Pancreas (tissue), 10 donors: ENCODE measurements at regions not wholly inside any gene's neighbourhood (a gene's known extent, or its start where the extent isn't known, plus 50 kb on each side); places are given as distances from the start of the nearest gene placed in this dataset.

Experiments used
- ATAC-seq, 4 donors: fragments of 200-7000 bp; cut with Tn5 transposase; one replicate each; pipeline versions ENCODE4 v1.8.0 to v1.9.1; 2020; ENCODE audit warnings: mild to moderate bottlenecking in 4 of 4, moderate library complexity in 4 of 4
- DNase-seq, 6 donors: peaks; one replicate each; pipeline ENCODE4 v3.0.0-alpha.2; 2020
- FAIRE-seq: peaks from 2 replicates; lab custom pipeline; 2012; peaks lifted over from hg19 to GRCh38; lab: Jason Lieb, UNC
- H3K27ac ChIP-seq, 4 donors: fragments of 200-600 bp; sonication (generic); 1 replicate in 3 of 4; 2 replicates in 1 of 4; pipeline versions ENCODE4 v1.5.0 to v1.8.0; 2020
- H3K27me3 ChIP-seq, 4 donors: fragments of 200-600 bp; one replicate each; pipeline ENCODE4 v1.8.0; 2021
- H3K36me3 ChIP-seq, 3 donors: fragments of 200-600 bp; sonication (generic) in 1 of 3; one replicate each; pipeline versions ENCODE4 v1.5.0 to v1.8.0; 2020 to 2021
- H3K4me1 ChIP-seq, 3 donors: fragments of 200-600 bp; one replicate each; pipeline ENCODE4 v1.8.0; 2021
- H3K4me3 ChIP-seq, 4 donors: fragments of 200-600 bp; sonication (generic) in 2 of 4; one replicate each; pipeline versions ENCODE4 v1.5.0 to v1.8.0; 2020 to 2021
- H3K9me3 ChIP-seq, 4 donors: fragments of 200-600 bp; one replicate each; pipeline ENCODE4 v1.8.0; 2021
- WGBS, 2 donors: extraction: QIAGEN DNeasy Blood & Tissue Kit; methylation state at CpG; one replicate each; pipeline ENCODE4 v1.1.7; 2013; 5-methylcytosine and 5-hydroxymethylcytosine counted together
- intact Hi-C, 3 donors: fragments of 100-400 bp; cut with DNase I; formaldehyde crosslinking; loops; one replicate each; pipeline versions ENCODE4 v1.11.1 to v1.14.2; 2022
- TF ChIP-seq, protein P1 (sequence below), 4 donors: fragments of 200-600 bp; sonication (generic) in 3 of 4; IDR thresholded peaks; one replicate each; pipeline versions ENCODE4 v1.5.0 to v1.8.0; 2021; ENCODE audit warnings: antibody characterized with exemption in 4 of 4
- donor health status: healthy with polysubstance abuse.
- donor health status: DM: no; HTN: no; CAD: no; lungs with moderate emphysema.
- donor health status: DM: no; HTN: no; CAD: no.
- donor health status: control.
- donor health status: control.
- donor health status: Bipolar disorder and iron deficiency.
- donor health status: DM: yes; HTN: yes; CAD: no.
- donor health status: DM: no; HTN: no; CAD: no.
- donor health status: DM: no; HTN: no; CAD: no.
- donor health status: DM: yes; HTN: yes; CAD: no.

DNA sequence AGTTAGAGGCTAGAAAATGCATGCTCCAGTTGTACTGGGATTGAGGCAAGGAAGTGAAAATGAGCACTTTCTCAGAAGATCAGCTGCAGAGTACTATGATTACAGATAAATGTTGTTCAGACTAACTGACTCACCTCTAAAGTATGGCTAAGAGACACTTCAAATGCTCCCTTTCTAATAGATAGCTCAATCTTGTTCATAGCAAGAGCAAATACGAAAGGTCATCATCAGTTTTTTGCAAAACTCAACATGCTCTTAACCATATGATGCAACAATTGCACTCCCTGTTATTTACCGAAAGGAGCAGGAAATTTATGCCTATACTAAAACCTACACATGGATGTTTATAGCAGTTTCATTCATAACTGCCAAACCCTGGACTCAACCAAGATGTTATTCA lies 838.4 kb upstream of the INTU start:
- intact Hi-C loops: no loop called here

DNA sequence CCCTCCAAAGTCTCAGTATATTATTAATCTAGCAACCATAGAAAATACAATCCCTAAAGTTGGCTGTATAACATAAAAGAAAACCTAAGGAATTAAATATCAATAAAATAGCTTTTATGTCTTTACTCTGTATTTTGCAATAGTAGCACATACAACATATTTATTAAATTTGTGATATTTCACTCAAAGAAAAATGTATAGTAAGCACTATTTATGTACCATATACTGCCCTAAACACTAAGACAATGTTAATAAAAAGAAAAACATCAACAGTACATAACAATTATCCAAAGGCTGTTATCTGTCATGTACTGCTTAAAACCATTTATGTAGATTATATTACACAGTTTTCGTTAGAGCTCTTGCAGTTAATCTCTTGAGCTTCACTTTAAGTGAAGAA lies 834.5 kb upstream of the INTU start:
- 38 to 48% methylated on average over 1 of the region's 1 CpG for WGBS, 2 donors
- intact Hi-C loops: no loop called here
- H3K27me3 ChIP-seq: no peaks in the 10 kb centered on the region
- TF ChIP-seq, protein P1, sequence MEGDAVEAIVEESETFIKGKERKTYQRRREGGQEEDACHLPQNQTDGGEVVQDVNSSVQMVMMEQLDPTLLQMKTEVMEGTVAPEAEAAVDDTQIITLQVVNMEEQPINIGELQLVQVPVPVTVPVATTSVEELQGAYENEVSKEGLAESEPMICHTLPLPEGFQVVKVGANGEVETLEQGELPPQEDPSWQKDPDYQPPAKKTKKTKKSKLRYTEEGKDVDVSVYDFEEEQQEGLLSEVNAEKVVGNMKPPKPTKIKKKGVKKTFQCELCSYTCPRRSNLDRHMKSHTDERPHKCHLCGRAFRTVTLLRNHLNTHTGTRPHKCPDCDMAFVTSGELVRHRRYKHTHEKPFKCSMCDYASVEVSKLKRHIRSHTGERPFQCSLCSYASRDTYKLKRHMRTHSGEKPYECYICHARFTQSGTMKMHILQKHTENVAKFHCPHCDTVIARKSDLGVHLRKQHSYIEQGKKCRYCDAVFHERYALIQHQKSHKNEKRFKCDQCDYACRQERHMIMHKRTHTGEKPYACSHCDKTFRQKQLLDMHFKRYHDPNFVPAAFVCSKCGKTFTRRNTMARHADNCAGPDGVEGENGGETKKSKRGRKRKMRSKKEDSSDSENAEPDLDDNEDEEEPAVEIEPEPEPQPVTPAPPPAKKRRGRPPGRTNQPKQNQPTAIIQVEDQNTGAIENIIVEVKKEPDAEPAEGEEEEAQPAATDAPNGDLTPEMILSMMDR (IDR thresholded peaks at IDR 0.05): no peak
- H3K9me3 ChIP-seq: no peaks in the 10 kb centered on the region
- FAIRE-seq: no peak
- DNase-seq: no peak
- no peak overlapping the region for H3K27ac ChIP-seq
- H3K36me3 ChIP-seq: no peaks in the 10 kb centered on the region
- no peaks in the 10 kb centered on the region for H3K4me1 ChIP-seq
- no peak overlapping the region for H3K4me3 ChIP-seq
- ATAC-seq: no peak

More for the DNA sequence above, 838.4 kb upstream of the INTU start:
- Histone ChIP-seq H3K4me1 (no peaks in the 10 kb centered on the region), H3K4me3 (no peak overlapping the region), H3K27ac (no peak overlapping the region), H3K27me3 (no peaks in the 10 kb centered on the region), H3K36me3 (no peaks in the 10 kb centered on the region), H3K9me3 (no peaks in the 10 kb centered on the region)
- 55 to 78% methylated on average over 2 of the region's 2 CpGs for WGBS, 2 donors
- FAIRE-seq: no peak
- DNase-seq: no peak
- ATAC-seq: no peak
- TF ChIP-seq, protein P1 (IDR thresholded peaks at IDR 0.05): no peak

DNA sequence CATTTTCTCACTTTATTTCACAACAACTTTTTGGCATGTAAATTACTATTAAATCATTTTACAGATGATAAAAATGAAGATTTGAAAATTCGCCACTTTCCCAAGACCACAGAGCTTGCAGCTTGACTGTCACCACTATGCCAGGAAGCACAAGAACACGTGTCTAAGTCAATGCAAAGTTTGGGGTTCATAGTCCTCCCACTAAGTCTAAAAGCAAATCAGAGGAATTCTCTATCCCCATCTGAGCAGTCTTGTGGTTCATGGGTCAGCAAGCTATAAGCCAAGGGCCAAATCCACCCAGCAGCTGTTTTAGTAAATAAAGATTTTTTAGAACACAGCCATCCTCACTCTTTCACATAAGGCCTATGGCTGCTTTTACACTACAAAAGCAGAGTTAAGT lies 833.3 kb upstream of the INTU start:
- intact Hi-C loops: no loop called here
- DNase-seq (no peak), FAIRE-seq (no peak), ATAC-seq (no peak)
- H3K9me3 ChIP-seq: no peaks in the 10 kb centered on the region
- no peak overlapping the region for H3K27ac ChIP-seq
- no peaks in the 10 kb centered on the region for H3K36me3 ChIP-seq
- no peak overlapping the region for H3K4me3 ChIP-seq
- TF ChIP-seq, protein P1 (IDR thresholded peaks at IDR 0.05): no peak
- no peaks in the 10 kb centered on the region for H3K4me1 ChIP-seq
- 47 to 68% methylated on average over 2 of the region's 2 CpGs for WGBS, 2 donors
- H3K27me3 ChIP-seq: no peaks in the 10 kb centered on the region

DNA sequence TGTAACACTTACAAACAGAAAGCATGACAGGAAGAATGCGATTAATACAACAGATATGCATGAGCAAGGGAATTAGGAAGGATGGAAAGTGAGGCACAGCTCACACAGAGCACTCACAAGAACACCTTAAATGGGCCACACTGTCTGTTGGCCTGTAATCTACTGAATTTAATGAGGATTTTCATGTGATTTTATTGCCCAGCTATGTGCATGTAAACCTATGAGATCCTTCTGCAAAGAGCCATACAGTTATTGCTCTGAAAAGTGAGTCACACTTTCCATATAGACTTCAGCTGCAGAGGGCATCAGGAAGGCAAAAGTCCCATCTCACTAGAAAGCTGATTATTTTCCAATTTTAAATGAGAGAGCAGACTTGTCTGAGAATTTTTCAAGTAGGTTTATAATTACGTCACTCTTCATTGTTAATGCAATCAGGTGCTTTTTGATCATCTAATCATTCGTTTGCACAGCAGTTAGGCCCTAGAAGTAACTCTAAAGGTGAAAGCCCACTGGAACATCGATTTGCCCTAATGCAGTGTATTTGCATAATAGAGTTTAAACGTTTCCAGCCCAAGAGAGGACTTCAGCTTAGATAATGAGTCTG lies 832.7 kb upstream of the INTU start:
- TF ChIP-seq, protein P1 (IDR thresholded peaks at IDR 0.05): no peak
- no peak for DNase-seq
- intact Hi-C loops: no loop called here

DNA sequence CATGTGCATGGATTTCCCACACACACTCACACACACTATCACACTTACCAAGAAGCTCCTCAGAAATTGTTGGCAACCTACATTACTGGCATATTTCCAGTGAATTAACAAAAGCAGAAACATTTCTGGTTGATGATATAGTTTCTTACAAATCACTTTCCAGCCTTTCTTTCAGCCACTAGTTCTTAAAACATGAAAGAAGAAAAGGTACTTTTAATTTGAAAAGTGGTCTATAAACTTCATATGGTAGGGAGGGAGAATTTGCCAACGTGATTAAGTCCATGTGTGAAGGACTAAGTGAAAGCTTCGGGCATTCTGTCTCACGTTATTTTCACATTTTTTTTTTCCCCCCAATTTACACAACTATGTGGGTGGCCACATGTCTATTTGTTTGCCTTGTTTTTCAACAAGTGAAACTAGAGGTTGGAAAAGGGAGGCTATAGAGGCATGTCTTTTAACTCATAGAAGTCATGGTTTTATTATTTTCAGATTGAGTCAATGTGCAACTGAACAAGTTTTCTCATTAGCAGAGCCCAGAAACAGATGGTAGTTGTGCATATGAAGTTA lies 832.1 kb upstream of the INTU start:
- intact Hi-C loops: no loop called here
- ATAC-seq: no peak
- Histone ChIP-seq H3K4me3 (no peak overlapping the region), H3K9me3 (no peaks in the 10 kb centered on the region), H3K27me3 (no peaks in the 10 kb centered on the region), H3K27ac (no peak overlapping the region), H3K36me3 (no peaks in the 10 kb centered on the region), H3K4me1 (no peaks in the 10 kb centered on the region)
- DNase-seq: no peak
- TF ChIP-seq, protein P1 (IDR thresholded peaks at IDR 0.05): no peak
- no peak for FAIRE-seq
- WGBS, 2 donors: 20 to 21% methylated on average over 3 of the region's 3 CpGs

More for the DNA sequence above, 832.7 kb upstream of the INTU start:
- H3K9me3 ChIP-seq: no peaks in the 10 kb centered on the region
- no peak for FAIRE-seq
- WGBS, 2 donors: 30 to 39% methylated on average over 5 of the region's 5 CpGs
- no peaks in the 10 kb centered on the region for H3K36me3 ChIP-seq
- H3K4me1 ChIP-seq: no peaks in the 10 kb centered on the region
- no peaks in the 10 kb centered on the region for H3K27me3 ChIP-seq
- no peak overlapping the region for H3K4me3 ChIP-seq
- H3K27ac ChIP-seq: no peak overlapping the region
- no peak for ATAC-seq
